ENCODE measurements at regions not wholly inside any gene's neighbourhood (a gene's known extent, or its start where the extent isn't known, plus 50 kb on each side); places are given as distances from the start of the nearest gene placed in this dataset.

DNA sequence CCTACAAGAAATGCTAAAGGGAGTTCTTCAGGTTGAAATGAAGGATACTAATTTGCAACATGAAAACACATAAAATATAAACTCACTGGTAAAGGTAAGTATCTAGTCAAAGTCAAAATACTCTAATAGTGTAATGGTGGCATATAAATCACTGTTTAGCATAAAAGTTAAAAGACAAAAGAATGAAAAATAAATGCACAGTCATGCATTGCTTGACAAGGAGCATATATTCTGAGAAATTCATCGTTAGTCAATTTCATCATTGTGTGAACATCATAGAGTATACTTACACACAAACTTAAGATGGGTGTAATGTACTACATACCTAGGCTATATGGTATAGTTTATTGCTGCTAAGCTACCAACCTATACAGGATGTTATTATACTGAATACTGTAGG lies 194.4 kb upstream of the PDE5A start:
- DNase-seq = no peak

DNA sequence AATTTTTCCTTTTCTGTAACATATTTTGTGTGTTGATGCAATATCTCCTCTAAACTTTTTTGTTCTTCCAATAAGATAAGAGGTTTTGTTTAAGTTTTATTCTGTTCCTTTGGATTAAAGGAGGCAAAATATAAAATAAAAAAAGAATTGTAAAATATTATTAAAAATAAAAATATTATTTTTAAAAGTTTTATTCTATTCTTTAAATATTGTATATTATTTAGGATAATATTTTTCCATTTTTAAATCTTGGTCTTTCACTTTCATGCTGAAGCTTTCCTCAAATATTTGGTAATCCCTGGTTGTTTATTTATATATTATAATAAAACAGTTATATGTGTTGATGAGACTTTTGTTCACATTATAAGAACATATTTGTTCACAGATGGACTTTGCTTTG lies 187.9 kb upstream of the PDE5A start:
- no peak for DNase-seq

DNA sequence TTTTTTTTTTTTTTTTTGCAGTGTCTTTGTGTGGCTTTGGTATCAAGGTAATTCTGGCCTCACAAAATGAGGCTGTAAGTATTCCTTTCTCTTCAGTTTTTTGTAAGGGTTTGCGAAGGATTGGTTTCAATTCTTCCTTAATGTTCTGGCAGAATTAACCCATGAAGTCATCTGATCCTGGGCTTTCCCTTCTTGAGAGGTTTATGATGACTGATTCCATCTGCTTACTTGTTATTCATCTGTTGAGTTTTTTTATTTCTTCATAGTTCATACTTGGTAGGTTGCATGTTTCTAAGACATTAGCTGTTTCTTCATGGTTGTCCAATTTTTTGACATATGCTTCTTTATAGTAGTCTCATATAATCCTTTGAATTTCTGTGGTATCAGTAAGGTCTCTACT lies 181.4 kb upstream of the PDE5A start:
- DNase-seq = no peak

DNA sequence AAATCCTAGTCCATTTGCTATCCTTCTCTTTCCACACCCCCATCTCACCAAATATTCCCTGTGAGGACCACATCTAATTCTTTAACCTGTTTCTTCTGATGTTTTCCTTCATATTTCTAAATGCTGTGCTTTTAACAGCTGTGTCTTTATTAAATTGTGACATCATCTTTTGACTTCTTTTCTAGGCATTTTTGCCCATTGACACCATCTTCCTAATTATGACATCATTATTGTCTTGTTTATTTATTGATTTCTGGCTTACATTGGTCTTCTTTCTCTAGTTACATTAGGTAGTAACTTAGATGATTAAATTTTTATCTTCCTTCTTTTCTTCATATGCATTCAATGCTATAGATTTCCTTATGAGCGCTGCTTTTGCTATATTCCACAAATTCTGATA lies 175.8 kb upstream of the PDE5A start:
- DNase-seq = no peak

DNA sequence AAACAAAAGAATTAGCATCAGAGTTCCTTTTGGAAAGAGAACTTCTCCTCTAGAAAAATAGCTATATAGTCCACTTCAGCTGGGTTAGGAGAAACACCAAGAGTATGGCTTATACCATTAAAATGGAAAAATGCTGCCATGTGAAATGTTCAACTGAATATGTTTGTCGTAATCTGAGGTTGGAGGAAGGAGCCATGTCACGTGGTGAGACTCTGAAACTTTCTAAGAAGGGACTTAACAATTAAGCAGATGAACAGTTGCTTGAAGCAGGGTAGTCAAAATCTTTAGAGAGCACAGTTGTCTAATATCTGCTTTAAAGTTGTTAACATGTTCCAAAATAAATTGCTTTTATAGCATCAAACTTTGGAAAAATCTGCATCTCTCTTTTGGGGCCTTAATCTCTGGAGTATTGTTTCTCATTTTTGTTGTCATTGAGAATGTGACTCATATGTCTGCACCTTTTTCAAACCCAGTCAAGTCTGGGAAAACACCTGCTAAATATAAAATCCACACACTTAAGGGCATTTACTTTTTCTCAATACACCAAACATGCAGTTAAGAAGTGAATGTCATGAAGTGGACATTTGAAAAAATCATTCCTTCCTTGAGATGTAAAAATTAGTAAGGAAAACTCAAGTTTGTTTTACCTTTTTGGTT lies 168.8 kb upstream of the PDE5A start:
- no peak for DNase-seq

DNA sequence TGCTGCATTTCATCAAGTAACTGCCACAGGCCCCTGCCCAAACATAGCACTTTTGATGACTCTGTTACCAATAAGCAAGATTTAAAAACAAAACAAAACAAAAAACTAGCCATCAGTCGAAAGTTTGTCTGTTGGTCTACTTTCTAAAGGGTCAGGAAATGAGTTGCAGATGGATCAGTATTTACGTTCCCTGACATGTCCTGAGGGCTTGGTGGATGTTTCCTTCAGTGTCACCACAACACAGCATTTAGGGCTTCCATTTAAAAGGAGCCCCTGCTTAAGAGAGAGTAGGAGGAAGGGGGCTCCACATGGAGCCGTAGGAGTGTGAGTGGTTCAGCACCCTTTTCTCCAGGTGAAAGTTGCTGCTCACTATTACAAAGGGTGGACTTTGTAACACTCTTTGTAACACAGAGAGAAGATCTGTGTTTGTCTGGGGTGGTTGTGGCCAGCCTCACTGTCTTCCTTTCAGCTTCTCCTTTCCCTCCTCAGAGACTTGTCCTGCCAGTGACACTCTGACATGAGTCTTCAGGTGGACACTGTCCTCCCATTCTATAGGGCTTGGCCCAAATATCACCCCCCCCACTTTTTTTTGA lies 167.5 kb upstream of the PDE5A start:
- DNase-seq = no peak

DNA sequence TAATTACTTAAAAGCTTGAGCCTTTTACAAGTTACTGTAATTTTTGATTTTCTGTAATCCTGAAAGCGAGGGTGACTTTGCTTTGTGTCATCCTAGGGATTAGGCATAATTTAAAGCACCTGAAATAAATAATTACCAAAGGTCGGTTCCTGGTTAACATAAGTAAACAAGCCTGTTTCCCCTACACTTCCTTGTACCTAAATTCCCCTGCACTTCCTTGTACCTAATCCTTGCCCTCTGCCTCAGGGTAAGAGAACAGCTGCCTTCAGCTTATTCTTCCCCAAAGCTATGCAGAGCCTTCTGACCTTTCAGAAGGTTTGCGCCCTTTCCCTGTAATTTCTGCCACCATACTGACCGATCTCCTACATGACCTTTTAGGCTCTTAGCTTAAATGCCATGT lies 166.1 kb upstream of the PDE5A start:
- no peak for DNase-seq

DNA sequence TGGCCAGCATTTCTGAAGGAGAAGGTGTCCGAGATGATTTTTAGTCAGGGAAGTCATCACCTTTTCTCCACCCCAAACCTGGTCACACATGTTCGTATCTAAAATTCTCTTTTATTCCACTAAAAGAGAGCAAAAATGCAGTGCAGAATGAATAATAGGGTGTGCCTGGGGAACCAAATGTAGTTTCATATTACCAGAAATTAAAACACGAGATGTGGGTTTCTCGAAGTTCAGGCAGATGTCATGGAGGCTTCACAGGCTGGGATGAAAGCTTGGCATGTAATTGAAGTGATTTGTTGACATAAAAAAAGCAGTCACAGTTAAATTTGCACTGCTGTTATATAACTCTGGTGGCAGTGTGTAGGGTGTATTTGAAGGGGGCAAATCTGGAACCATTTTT lies 165.5 kb upstream of the PDE5A start:
- DNase-seq = no peak

DNA sequence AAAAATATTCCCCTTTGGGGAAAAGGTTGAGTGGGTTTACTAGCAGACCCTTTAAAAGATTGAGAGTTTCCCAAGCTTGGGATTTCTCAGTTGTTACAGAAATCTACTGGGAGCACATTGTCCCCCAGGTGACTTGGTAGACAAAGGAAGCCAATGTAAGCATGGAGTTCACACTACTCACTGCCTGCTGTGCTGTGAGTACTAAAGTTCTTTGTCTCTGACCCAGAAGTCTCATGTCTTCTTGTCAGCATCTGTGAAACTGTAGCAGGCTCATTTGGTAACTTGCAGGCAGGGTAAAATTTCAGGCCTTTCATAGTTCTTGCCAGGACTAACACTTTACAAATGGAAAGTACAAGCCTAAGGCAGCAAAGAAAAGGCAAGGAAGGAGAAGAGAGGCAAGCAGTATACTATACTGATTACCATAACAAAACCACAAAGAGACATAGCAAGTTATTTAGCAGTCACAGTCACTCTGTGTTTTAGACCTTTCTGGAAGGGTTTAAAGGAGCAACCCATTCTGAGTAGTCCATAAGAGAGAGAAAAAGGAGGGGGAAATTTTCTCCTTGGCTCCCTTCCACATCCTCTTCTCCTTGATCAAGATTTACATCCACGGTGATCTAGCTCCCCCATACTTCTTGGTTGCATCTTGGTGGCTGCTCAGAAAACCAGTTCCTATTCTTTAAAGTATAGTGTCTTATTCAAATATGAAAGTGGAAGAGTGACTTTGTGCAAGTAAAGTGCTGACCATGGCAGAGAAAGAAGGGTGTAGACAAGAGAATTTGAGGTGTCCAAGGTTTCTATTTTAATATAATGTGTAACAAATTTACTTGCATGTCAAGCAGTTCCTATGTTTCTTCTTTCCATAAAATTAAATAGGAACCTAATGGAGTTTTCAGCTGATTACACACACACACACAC lies 160.0 kb upstream of the PDE5A start:
- DNase-seq = no peak

DNA sequence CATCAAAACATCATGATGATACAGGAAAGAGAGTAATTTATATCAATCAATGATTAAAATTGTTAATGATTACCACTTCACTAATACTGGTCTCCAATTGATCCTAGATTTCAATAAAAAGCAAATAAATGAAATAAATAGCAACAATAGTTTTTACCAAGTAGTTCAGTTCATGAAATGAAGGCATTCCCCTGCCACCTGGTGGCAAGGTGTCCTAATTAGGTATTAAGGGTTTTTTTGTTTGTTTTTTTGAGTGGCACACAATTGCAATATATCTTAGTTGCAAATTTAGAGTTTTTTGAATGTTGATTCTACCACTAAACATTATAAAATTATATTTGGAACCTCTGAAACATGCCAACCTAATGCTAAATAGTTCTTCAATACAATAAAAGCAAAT lies 157.4 kb upstream of the PDE5A start:
- DNase-seq = peak; percentile 5

DNA sequence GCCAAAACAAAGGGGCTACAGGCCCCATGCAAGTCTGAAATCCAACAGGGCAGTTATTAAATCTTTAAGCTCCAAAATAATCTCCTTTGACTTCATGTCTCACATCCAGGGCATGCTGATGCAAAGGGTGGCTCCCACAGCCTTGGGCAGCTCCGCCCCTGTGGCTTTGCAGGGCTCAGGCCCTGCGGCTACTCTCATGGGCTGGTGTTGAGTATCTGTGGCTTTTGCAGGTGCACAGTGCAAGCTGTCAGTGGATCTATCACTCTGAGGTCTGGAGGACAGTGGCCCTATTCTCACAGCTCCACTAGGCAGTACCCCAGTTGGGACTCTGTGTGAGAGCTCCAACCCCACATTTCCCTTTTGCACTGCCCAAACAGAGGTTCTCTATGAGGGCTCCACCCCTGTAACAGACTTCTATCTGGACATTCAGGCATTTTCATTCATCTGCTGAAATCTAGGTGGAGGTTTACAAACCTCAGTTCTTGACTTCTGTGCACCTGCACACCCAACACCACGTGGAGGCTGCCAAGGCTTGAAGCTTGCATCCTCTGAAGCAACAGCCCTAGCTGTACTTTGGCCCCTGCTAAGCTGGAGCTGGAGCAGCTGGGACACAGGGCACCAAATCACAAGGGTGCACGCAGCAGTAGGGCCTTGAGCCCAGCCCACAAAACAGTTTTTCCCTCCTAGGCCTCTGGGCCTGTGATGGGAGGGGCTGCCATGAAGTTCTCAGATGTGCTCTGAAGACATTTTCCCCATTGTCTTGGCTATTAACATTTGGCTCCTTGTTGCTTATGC lies 154.8 kb upstream of the PDE5A start:
- no peak for DNase-seq

DNA sequence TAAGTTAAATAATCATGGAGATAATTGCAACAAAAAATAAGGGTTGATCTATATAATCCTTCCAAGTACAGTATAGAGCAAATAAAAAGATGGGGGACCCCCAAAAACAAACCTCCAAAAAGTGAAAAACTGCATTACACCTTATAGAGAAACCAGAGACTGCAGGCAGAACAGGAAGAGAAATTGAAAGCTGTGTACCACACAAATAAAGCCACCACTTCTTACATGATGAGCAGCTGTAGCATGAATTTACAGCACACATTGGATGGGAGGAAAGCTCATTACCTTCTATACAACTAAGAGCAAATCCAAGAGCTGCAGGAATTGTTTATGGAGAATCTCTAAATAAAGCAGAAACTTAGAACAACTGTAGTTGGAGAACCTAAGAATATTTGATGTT lies 152.4 kb upstream of the PDE5A start:
- no peak for DNase-seq

DNA sequence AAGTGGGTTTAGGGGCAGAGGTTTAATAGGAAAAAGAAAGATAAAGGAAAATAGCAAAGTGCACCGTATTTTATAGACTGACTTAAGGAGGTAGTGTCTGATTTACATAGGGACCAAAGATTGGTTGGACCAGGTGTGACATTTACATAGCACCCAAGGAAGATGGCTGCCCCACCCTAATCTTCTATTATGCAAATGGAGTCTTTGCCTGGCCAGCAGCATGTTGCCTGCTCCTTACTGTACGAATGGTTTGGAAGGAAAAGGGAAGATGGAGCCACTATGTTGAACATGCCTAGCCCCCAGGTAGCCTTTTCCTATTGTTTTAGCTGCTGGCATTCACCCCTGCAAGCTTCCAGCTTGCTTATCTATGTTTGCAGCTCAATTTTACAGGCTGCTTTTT lies 146.2 kb upstream of the PDE5A start:
- DNase-seq = no peak

DNA sequence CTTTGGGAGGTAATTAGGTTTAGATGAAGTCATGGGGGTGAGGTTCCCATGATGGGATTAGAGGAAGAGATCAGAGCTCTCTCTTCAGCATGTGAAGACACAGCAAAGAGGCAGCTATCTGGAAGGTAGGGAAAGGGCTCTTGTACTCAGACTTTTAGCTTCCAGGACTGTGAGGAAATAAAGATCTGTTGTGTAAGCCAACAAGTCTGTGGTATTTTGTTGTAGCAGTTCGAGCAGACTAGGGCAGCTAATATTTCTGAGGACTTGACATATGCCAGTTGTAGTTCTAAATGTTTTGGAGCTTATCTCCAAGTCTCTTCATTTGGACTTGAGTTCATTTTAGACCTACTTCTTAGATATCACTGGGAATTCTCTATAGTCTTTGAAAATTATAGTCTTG lies 137.3 kb upstream of the PDE5A start:
- no peak for DNase-seq

DNA sequence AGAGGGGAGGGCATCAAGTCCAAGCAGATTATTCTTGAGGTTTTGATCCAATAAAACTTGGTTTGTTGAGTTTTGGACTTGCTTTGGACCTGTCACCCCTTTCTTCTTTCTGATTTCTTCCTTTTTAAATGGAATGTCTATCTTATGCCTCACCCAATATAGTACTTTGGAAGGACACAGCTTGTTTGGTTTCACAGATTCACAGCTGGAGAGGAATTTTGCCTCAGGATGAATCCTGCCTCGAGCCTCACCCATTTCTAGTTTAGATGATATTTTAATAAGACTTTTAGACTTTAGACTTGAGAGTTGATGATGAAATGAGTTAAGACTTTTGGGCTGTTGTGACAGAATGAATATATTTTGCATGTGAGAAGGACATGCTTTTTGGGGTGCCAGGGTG lies 136.9 kb upstream of the PDE5A start:
- DNase-seq = no peak

DNA sequence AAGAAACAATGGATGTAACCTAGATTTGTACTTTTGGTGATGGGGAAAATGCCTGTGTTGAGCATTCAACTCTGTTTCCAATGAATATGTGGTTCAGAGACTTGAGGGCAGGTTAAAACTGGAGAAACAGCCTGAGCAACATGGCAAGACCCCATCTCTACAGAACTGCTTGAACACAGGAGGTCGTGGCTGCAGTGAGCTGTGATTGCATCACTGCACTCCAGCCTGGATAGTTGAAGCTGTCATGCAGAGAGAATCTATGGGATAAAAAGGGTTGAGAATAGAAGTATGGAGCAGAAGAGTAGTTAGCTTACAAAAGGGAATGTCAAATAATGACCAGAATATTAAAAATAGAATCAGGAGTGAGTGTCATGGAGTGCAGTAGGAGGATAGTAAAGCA lies 134.8 kb upstream of the PDE5A start:
- no peak for DNase-seq

DNA sequence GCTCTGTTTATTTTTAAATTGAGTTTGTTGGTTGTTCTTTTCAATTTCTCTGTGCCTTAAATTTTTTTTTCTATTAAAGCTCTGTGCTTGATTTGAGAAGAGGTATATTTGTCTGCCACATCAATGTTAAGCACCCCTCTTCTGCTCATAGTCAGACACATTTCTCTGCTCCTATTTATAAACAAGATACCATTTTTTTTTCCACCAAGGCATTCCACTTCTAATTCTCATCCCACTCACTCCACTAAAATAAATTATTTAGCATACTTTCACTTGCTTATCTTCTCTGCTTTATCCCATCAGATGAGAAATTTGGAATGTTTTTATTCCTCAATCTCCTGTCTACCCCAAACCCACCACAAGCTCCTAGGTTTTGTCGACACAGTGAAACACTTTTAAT lies 127.0 kb upstream of the PDE5A start:
- DNase-seq = no peak

DNA sequence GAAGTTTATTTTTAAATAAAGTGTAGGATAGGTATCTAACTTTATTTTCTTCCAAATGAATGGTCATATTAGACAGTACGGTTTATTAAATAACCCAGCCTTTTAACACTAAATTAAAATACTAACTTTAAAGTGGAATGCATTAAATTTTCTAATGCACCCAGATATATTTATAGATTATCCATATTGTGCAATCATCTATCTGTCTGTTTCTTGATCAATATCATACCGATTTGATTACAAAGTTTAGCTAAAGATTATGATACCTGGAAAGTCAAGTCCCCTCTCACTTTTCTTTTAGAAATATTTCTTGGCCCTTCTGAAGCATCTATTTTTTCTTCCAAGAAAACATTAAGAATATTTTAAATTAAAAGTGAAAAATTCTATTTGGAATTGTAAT lies 124.3 kb upstream of the PDE5A start:
- DNase-seq = no peak

DNA sequence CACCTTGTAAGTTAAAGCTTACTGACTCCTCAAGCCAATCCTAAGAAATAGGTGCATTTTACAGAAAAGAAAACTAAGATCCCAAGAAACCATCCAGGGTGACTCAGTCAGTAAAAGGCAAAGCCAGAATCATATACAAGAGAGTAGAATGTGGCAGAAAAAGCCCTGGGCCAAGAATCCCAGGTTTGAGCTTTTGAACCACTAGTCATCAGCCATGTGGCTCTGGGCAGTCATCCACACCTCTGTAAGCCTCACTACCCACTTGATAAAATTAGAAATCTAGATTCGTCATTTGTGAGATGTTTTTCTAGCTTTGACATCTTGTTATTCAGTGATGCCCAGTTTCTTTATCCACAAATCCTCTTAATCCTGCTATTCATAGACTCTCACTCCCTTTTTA lies 122.2 kb upstream of the PDE5A start:
- no peak for DNase-seq

DNA sequence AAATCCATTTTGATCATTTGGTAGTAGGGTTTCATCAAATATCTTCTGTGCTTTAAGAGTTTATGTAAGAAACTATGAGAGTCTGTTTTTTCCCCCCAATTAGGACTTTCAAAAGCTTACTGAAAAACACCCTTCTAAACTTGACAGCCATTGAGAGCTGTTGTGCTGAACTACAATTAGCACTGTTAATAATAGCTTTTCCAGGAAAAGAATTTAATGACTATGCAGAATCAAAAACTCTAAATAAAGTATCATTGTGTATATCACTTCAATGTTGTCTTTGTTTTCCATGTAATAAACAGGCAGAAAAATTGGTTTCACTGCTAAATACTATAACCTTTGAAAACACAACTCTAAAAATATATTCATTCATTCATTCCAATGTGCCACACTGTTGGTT lies 121.4 kb upstream of the PDE5A start:
- no peak for DNase-seq

DNA sequence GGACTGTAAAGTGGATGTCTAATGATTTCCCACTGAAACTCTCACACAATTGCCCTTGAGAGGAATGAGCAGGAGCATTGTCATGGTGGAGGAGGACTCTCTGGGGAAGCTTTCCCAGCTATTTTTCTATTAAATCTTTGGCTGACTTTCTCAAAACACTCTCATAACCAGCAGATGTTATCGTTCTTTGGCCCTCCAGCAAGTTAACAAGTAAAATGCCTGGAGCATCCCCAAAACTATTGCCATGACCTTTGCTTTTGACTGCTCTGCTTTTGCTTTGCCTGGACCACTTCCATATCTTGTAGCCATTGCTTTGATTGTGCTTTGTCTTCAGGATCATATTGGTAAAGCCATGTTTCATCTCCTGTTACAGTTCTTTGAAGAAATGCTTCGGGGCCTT lies 120.2 kb upstream of the PDE5A start:
- DNase-seq = no peak

DNA sequence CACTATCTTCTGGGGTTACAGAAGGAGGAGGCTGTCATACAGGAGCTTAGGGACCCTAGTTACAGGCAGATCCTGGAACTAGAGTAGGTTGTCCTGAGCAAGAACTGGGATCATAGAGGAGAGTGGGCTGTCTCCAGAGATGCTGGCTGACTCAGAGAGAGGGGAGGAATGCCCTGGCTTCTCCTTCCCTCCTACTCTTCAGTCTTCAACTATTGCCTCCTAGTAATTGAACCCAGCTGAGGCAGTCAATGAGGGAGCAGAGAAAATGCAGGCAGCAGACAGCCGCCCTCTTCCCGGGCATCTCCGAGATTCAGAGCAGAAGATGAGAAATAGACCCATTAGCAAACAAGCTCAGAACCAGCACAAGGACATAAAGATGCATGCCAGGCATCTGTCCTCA lies 118.3 kb upstream of the PDE5A start:
- peak; percentile 70 for DNase-seq

DNA sequence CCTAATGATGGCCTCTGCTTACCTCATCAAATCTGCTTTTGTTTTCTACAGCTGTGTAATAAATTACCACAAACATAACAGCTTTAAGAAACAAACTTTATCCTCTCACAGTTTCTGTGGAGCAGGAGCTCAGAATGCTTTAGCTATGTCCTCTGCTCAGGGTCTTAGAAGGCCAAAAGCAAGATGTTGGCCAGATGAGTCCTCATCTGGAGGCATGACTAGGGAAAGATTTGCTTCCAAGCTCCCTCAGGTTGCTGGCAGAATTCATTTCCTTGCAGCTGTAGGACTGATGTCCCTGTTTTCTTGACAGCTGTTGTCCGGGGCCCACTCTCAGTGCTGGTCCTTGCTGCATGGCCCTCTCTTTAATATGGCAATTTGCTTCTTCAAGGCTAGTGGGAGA lies 116.7 kb upstream of the PDE5A start:
- no peak for DNase-seq

Measured in fibroblast of skin of abdomen (primary cell).